Activated CD4-positive, alpha-beta T cell treated with anti-CD3 and anti-CD28 coated beads, Interleukin-2, Interleukin-6, amounts not matched to agents 100 ng/mL and 50 ng/mL, durations not matched to agents 16 hours and 8 hours (primary cell): ENCODE measurements at regions not wholly inside any gene's neighbourhood (a gene's known extent, or its start where the extent isn't known, plus 50 kb on each side); places are given as distances from the start of the nearest gene placed in this dataset.
"Not testable (repeated sequence)": the region's sequence is repeated elsewhere in the genome, so short reads cannot be mapped to it uniquely, and the experiment has no call there.

Source experiments
- DNase-seq: peaks from one replicate; pipeline ENCODE4 v3.0.0-alpha.2; 2020

DNA sequence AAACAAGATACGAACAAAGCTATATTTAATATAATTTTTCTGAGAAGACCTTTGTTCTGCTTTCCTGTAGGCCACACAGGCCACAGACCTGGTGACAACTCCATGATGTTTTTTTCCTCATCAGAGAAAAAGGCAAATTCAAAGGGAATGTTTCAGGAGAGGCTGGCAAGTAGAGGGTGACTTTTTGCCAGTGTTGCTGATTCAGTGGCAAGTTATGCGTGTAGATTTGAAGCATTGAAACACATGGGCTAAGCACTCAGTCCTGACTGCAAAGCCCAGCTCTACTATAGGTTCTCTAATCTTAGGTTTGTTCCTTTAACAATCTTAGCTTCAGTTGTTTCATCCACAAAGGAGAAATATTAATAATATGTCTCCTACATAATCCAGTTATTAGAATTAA lies 499.8 kb downstream of the SUCLG1 start:
- DNase-seq, result no peak

DNA sequence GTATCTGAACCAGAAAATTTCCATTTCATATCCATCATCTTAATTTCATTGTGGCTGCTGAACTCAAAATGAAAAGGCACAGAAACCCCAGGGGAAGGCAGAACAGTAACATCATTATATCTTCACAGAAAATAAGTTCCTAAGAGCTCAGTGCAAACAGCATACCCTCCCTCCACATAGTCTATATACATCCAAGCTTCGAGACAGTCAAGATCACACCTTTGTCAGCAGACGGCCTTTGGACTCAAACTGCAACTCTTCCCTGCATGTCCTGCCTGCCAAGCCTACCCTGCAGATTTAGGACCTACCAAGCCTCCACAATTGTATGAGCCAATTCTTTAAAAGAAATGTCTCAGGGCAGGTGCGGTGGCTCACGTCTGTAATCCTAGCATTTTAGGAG lies 502.1 kb downstream of the SUCLG1 start:
- no peak for DNase-seq

DNA sequence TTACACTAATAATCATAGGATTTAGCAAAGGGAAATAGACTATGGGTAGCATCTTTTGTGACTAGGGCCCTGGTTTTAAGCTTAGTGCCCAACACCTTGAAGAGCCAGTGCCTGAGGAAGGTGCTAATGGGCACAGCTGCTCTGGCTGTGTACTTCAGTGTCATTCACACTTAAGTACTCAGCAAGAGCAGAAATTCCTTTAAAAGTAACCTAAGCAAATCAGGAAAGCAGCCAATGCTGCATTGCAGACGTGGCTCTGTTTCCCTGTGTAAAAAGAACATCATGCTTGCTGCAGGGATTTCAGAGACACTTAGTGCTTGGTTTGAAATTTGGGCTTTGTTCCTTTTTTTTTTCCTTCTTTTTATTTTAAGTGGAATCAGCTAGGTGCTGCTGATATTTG lies 505.4 kb downstream of the SUCLG1 start:
- DNase-seq, result no peak

DNA sequence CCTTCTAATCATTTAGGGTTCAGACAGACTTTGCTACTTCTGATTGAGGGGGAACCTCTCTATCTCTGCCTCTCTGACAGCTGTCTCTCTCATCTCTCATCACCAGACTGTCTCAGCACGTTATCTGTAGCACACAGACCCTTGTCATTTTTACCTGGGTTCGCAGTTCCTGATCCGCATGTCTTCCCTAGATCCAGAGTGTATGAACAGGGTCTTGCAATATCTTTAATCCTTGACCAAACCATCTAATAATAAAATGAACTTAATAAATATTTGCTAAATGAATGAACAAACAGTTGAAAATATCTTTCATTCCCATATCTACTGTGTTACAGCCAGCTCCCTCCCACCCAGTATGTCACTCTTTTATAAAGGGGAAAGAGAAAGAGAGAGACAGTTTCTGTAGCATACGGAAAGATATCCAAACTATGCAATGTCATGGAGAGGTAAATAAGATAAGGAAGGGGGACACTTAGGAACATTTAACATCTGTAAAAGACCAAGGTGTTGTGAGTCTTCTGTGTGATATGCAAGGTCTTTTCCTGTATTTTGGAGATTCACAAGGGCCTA lies 507.6 kb downstream of the SUCLG1 start:
- no peak for DNase-seq

DNA sequence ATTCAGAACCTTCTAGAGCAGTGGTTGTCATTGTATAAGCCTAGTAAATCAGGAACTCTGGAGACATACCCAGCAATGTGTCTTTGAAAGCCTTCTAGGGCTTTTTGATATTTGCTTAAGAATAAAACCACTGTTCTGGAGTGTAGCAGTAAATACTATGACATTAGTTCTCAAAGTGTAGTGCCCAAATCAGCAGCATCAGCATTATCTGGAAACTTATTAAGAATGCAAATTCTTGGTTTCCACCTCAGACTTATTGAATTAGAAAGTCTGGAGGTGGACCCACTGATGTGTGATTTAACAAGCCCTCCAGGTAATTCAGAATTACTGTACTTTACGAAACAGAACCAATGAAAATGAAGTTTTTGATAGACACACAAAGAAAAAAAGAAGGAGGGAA lies 509.7 kb downstream of the SUCLG1 start:
- no peak for DNase-seq

DNA sequence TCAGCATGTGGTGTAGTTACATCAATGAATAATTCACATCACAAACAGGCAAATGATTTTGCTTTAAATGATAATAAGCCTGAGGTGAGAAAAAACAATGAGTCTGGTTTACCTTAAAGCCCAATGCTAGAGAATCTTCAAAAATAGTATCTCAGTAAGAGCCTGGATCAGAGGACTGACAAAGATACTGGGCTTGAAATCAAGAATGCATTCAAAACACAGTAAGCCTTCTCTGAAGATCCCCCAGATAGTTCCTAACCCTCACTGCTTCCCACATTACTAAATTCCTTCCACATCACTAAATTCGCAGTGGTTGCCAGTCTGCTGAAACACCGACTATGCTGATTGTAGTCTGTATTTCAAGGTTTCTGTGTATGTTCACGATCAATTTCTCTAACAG lies 514.9 kb downstream of the SUCLG1 start:
- no peak for DNase-seq

DNA sequence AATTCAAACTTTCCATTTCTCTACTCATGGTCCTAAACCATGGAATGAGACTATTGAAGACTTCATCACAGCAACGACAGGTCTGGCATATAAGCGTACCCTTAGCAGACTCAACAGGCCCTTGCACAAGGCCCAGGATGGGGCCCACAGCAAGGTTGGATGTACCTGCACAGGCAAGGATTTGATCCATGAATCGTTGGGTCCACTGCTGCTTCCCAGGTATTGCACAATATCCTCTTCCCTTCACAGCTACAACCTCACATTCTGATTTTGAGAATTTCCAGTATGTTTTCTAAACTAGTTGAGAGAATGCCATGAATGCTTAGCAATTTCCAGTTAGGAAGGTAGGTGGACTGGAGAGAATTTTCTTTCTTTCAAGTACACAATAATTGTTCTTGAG lies 515.8 kb downstream of the SUCLG1 start:
- no peak for DNase-seq

DNA sequence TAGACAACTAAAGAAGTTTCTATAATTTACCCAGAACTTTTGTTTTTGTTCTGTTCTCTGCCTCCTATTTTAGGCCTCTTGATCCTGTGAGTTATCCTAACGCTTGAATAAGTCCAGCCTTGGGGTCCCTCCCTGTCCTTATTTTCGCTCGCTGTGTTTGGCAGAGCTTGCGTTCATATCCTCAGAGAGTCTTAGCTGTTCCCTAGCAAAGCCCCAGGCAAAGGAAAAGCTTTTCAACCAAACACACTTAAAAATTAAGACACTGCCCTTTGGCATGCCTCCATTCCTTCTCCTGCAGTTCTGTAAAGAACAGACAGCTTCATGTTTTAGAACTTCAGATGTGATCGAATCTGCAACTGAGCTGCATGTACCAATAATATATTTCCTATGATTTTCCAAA lies 517.2 kb downstream of the SUCLG1 start:
- DNase-seq, result no peak

DNA sequence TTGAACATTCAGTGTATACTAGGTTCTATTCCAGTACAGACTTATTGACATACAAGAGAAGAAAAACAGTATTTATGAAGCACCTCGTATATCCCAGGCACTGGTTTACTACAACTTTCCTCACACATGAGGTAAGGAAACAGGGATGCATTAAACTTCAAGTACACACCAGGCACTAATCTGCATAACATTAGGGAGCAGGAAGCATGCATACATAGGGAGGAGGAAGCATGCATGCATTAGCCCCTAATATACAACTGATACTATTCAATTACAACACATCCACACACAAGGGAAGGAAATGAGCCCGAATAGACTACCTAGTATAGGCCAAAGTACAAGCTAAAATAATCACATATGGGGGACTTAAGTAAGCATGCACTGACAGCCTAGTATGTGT lies 525.3 kb downstream of the SUCLG1 start:
- DNase-seq, result no peak

DNA sequence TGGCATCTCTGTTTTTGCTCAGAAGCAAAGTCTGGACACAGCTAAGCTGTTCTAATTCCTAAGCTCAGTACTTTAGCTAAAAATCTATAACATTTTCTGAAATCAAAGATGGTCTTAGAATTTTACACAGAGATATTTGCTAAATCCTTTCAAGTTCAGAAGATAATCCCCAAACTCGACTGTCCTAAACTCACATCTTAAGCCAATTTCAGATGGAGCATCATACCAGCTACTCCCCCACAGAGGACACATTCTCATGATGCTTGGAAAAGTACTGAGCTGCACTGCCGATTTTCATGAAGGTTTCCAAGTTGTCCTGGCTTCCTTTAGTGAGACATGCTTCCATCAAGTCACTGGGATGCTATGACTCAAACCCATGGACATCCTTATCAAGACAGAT lies 535.5 kb downstream of the SUCLG1 start:
- no peak for DNase-seq

DNA sequence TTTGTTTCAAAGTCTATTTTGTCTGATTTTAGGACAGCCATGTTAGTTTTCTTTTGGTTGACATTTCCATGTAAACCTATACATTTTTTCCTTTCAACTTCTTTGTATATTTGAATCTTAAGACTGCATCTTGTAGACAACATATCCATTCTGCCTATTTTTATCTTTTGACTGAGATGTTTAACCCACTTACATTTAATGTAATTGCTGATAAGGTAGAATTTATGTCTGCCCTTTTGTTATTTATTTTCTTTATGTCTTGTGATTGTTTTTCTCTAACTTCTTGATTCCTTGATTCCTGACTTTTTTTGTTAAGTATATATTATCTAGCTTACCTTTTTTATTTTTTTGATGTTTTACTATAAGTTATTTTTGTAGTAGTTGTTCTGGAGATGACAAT lies 542.5 kb downstream of the SUCLG1 start:
- DNase-seq, result no peak

DNA sequence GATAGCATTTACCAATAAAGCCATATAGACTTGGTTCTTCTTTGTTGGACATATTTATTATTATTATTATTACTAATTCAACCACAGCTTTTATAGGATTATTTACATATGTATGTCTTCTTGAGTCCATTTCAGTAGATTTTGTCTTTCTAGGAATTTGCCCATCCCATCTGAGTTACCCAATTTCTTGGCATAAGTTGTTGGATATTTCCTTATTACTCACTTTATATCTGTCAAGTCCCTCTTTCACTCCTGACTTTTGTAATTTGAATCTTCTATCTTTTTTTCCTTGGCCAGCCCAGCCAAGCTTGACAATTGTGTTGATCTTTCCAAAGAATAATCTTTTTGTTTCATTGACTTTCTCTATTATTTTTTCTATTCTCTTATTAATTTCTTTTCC lies 543.7 kb downstream of the SUCLG1 start:
- no peak for DNase-seq

DNA sequence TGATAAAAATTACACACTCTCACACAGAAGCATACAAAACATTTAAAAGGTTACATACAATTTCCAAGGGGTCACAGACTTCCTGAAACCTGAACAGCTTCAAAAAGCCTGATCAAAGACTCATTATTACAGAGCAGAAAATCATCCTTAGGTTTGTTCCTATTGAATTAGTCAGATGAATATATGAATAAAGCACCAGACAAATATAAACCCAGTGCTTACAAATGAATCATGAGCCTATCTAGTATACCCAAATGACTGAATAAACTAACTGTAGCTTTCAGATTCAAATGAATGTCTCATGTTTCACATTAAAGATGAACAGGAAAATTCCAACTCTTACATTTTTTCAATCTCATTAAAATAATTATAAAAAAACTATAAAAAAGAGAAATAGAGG lies 550.3 kb downstream of the SUCLG1 start:
- no peak for DNase-seq

DNA sequence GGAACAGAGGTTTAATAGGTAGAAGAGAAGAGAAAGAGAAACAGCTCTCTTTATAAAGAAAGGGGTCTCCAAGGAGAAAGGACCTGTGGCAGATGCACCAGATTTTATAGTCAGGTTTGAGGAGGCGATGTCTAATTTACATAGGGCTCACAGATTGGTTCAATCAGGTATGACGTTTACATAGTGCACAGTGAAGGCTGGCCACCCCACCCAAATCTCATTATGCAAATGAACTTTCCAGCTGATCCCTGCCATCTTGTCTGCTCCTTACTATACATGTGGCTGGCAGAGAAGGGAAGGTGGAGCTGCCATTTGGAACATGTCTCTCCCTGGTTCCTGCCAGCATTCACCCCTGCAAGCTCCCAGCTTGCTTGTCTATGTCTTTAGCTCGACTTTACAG lies 557.8 kb downstream of the SUCLG1 start:
- DNase-seq, result no peak

DNA sequence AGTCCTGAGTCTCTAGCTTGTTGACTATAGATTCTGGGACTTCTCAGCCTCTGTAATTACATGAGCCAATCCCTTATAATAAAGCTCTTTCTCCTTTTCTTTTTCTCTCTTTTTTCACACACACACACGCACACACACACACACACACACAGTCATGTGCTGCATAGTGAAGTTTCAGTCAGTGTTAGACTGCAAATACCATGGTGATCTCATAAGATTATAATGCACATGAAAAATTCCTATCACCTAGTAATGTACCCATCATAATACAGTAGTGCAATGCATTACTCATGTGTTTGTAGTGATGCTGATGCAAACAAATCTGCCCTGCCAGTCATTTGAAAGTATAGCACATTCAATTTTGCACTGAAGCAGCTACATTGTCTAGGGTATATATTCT lies 558.2 kb downstream of the SUCLG1 start:
- no peak for DNase-seq

DNA sequence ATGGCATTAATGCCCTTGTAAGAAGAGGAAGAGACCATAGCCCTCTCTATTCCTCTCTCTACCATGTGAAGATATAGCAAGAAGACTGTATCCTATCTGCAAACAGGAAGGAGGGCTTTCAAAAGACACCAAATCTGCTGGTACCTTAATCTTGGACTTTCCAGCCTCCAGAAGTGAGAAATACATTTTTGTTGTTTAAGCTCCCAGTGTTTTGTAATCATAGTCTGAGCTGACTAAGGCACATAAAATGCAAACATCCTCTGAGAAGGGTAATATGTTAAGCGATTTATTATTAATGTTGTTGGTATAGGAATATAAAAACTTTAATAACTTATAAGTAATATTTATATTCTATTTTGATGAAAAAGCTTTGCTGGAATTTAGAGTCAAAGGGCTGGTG lies 559.8 kb downstream of the SUCLG1 start:
- no peak for DNase-seq

DNA sequence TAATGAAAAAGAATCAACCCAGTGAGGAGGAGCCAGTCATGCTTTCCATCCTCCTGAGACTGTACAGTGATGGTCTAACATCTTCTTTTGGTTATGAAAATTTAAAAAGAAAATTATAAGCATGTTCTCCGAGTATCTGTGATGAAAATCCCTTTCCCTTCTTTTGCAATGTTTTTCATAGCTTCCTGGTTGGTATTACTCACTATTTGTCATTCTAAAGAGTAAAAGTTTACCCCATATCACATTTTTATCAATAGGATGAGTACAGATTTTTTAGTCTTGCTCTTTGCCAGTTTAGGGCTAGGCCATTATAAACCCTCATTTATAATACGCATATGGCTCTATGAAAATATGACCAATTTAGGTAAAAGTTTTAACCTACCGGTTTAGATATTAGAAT lies 564.1 kb downstream of the SUCLG1 start:
- no peak for DNase-seq

DNA sequence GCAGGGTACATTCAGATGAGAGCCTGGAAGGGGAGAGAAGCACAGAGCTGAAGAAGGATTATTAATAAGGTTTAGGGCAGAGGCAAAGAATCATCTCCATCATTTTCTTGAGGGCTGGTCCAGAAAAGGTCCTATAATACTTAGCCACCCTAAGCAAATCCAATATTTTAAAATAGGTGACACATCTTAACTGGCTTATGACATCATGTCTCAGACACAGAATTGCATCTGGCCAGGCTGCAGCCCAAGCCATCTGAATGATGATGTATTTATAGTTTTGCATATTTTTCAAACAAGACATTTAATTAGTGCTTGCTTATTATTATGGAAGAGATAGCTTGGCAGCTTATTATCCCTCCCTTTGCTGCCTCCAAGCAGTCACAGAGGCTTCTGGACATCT lies 571.3 kb downstream of the SUCLG1 start:
- DNase-seq, result no peak

DNA sequence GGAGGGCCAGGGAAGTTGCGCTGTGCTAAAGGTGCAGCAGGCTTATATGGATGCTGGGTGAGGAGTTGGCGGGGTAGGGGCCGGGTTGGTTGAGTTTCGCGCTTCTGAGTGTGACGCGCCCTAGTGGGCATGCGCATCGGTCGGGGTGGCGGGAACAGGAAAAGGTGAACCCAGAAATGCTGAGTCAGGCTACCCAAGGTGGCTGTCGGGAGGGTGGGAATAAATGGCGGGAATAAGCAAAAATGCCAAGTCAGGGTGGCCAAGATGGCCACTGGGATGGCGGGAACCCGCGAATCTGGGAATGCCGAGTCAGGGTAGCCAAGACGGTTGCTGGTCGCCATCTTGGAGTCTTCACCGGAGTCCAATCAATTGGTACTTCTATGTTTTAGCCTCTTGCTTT lies 580.0 kb downstream of the SUCLG1 start:
- DNase-seq, result no peak

DNA sequence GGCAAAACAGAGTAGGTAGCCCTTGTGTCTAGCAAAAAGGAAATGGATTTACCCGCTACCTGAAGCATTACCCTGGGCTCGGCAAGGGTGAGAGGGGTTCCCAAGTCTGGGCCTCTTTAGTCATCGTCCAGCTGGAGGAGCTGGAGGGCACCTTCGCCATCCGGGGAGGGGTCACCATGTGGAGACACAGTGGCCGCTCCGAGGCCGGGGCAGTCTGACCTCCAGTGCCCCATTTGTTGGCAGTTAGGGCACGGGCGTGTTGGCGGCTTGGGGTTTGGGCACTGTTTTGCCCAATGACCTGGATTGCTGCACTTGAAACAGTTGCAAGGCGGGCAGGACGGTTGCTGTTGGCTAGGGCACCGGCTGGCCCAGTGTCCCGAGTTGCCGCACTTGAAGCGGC lies 581.8 kb downstream of the SUCLG1 start:
- DNase-seq, result not testable (repeated sequence)

DNA sequence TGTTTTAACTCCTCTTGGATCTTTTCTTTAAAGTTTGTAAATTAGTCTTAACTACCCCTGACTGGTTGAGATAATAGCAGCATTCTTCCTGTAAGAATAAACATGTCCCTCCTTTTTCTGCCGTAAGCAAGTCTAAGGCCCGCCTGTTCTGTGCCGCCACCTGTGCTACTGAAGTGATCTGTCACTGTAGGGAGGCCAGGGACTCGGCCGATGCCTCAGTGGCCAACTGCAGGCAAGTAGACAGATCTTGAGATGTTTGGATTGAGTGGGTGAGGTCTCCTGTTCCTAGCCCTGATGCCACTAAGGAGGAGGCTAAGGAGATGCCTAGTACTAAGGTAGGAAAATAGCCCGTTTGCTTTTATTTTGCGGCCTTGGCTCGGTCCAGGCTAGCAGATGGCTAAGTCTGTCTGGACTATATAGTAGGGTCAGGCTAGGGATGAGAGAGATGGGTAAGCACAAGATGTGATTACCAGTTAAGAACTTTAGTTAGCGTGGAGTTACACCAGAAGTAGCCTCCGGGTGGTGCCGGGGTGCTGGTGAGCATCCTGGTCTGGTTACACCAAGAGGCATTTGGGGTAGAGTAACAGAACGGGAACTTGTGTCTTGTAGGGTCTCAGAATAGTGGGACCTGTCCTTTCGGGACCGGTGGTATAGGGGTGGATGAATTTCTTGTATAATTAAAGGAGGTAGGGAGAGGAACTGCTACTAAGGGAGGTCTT lies 584.2 kb downstream of the SUCLG1 start:
- DNase-seq, result no peak

DNA sequence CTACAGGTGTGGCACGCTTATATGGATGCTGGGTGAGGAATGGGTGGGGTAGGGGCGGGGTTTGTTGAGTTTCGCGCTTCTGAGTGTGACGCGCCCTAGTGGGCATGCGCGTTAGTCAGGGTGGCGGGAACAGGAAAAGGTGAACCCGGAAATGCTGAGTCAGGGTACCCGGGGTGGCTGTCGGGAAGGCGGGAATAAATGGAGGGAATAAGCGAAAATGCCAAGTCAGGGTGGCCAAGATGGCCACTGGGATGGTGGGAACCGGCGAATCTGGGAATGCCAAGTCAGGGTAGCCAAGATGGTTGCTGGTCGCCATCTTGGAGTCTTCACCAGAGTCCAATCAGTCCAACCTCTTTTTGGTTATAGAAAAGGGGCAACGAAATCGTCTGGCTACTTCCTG lies 585.0 kb downstream of the SUCLG1 start:
- DNase-seq, result no peak

DNA sequence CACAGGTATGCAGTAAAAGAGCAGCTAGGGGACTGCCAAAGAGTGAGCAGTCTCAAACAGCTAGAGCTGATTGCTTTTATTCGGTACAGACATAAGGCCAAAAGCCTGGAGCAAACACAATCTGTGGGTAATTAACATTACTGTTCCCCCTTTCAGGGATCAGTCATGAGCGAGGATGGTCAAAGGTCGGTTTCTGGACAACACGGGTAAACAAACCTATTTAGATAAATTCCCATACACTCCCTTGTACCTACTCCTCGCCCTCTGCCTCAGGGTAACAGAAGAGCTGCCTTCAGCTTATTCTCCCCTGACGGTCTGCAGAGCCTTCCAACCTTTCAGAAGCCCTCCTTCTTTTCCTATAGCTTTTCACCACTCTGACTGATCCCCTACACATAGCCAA lies 586.0 kb downstream of the SUCLG1 start:
- DNase-seq, result no peak

DNA sequence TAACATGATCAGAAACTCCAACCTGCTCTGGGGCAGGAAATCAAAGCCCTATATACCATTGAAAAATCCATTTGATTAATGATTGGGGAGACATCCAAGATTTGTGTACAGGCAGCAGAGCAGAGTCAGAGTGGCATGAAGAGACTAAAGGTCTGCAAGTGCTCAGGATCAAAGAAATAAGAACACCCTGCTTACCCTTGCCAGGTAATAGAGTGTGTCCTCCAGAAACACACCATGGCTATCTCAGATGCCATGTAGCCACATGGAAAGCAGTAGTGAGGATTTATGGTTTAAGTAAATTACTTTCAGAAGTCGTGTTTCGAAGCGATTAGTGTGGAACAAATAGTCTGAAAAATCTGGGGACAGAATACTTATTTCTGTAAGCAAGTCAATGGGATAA lies 592.9 kb downstream of the SUCLG1 start:
- no peak for DNase-seq

DNA sequence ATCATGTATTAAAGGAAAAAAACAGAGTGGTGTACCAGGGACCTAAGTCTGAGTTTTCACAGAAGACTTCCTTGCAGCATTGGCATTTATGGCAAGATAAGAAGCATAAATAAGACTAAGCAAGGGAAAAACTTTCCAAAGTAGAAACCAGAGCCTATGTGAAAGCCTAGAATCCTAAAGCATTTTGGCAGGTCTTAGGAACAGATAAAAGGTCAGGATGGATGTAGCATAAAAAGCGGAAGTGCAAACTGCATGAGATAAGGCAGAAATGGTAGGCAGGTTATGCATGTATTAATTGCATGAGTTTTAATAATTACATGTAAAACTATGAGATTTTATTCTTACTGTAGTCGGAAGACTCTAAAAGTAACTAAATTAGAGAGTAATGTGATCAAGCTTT lies 596.5 kb downstream of the SUCLG1 start:
- DNase-seq, result no peak
